Thyroid gland (tissue), 4 donors: ENCODE measurements at regions not wholly inside any gene's neighbourhood (a gene's known extent, or its start where the extent isn't known, plus 50 kb on each side); places are given as distances from the start of the nearest gene placed in this dataset.

ENCODE experiments used
- DNase-seq, 2 donors: peaks; one replicate each; pipeline ENCODE4 v3.0.0-alpha.2; 2019
- H3K27ac ChIP-seq, 3 donors: fragments of 200-600 bp; sonication (generic); 1 replicate in 2 of 3; 2 replicates in 1 of 3; pipeline ENCODE4 v1.5.1; 2016 to 2019; ENCODE audit warnings: mild to moderate bottlenecking in 1 of 3, moderate library complexity in 1 of 3
- H3K27me3 ChIP-seq: fragments of 200-600 bp; sonication (generic); one replicate; pipeline ENCODE4 v1.5.1; 2019
- H3K36me3 ChIP-seq, 2 donors: fragments of 200-600 bp; sonication (generic); one replicate each; pipeline ENCODE4 v1.5.1; 2016 to 2019
- H3K4me1 ChIP-seq, 2 donors: fragments of 200-600 bp; sonication (generic); one replicate each; pipeline ENCODE4 v1.5.1; 2017 to 2019
- H3K4me3 ChIP-seq, 3 donors: fragments of 200-600 bp; sonication (generic); replicated peaks in 1 of 3; 1 replicate in 2 of 3; 2 replicates in 1 of 3; pipeline ENCODE4 v1.5.1; 2016; ENCODE audit warnings: mild to moderate bottlenecking in 1 of 3
- H3K9me3 ChIP-seq: fragments of 200-600 bp; sonication (generic); one replicate; pipeline ENCODE4 v1.5.1; 2017
- CTCF ChIP-seq, 6 experiments: fragments of 200-600 bp in 3 of 6; fragments of 450-650 bp in 3 of 6; sonication (generic) in 3 of 6; IDR thresholded peaks; one replicate each; pipeline ENCODE4 v1.5.1; 2016 to 2019; ENCODE audit warnings: antibody characterized with exemption in 6 of 6, mild to moderate bottlenecking in 2 of 6, inconsistent platforms in 1 of 6, moderate library complexity in 1 of 6
- POLR2A ChIP-seq, 2 donors: fragments of 450-650 bp; IDR thresholded peaks; one replicate each; pipeline ENCODE4 v1.6.1; 2017; ENCODE audit warnings: antibody characterized with exemption in 2 of 2, mild to moderate bottlenecking in 2 of 2, moderate library complexity in 1 of 2
- WGBS, 2 donors: methylation state at CpG; one replicate each; pipeline ENCODE4 v1.1.5; 2017; 5-methylcytosine and 5-hydroxymethylcytosine counted together
- intact Hi-C: fragments of 100-400 bp; cut with DNase I; formaldehyde crosslinking; loops from one replicate; pipeline ENCODE4 v1.15.1; 2023

- DNase-seq = no peak
- Histone ChIP-seq H3K27me3 (no peaks in the 10 kb centered on the region), H3K27ac (no peak overlapping the region), H3K4me1 (no peaks in the 10 kb centered on the region), H3K4me3 (no peak overlapping the region), H3K36me3 (no peaks in the 10 kb centered on the region), H3K9me3 (no peaks in the 10 kb centered on the region)
- intact Hi-C loops = no loop called here
- no peak for TF ChIP-seq CTCF (IDR thresholded peaks at IDR 0.05)
- TF ChIP-seq POLR2A (IDR thresholded peaks at IDR 0.05) = no peak
- 90 to 94% methylated on average over 8 to 13 of the region's 14 CpGs for WGBS, 2 donors
Observed at GRCh38 chr7:155203882-155204691, 93.6 kb upstream of the INSIG1 start.

GRCh38 chr7:155204744-155205367 lies 92.8 kb upstream of the INSIG1 start:
- intact Hi-C loops = loop anchor here (5.0 kb wide), 1 partner anchor 92 kb away; the partner anchor contains the start of gene INSIG1
- Histone ChIP-seq H3K27me3 (no peaks in the 10 kb centered on the region), H3K27ac (peak overlapping the region in 1 of 3 donors; percentile 4), H3K36me3 (no peaks in the 10 kb centered on the region), H3K9me3 (no peaks in the 10 kb centered on the region), H3K4me1 (no peaks in the 10 kb centered on the region), H3K4me3 (no peak overlapping the region)
- TF ChIP-seq POLR2A (IDR thresholded peaks at IDR 0.05) (no peak), CTCF (IDR thresholded peaks at IDR 0.05) (no peak)
- WGBS, 2 donors = 61 to 62% methylated on average over 14 of the region's 14 CpGs
- no peak for DNase-seq

- WGBS, 2 donors = 56 to 59% methylated on average over 32 to 33 of the region's 33 CpGs
- DNase-seq = peak; percentile 53 to 55
- H3K9me3 ChIP-seq = no peaks in the 10 kb centered on the region
- H3K4me3 ChIP-seq = no peak overlapping the region
- no peaks in the 10 kb centered on the region for H3K4me1 ChIP-seq
- intact Hi-C loops = loop anchor here (5.0 kb wide), 1 partner anchor 92 kb away; the partner anchor contains the start of gene INSIG1
- no peaks in the 10 kb centered on the region for H3K36me3 ChIP-seq
- H3K27me3 ChIP-seq = no peaks in the 10 kb centered on the region
- no peak for TF ChIP-seq CTCF (IDR thresholded peaks at IDR 0.05)
- peak in 1 of 2 donors; percentile 37 for TF ChIP-seq POLR2A (IDR thresholded peaks at IDR 0.05)
- peak overlapping the region; percentile 71 to 73 (median 71) for H3K27ac ChIP-seq
Observed at GRCh38 chr7:155205368-155206317, 92.0 kb upstream of the INSIG1 start.

GRCh38 chr7:155206318-155207020 lies 91.2 kb upstream of the INSIG1 start:
- Histone ChIP-seq H3K9me3 (no peaks in the 10 kb centered on the region), H3K27ac (peak overlapping the region in 2 of 3 donors; percentile 71), H3K4me1 (no peaks in the 10 kb centered on the region), H3K27me3 (no peaks in the 10 kb centered on the region), H3K36me3 (no peaks in the 10 kb centered on the region), H3K4me3 (no peak overlapping the region)
- intact Hi-C loops = loop anchor here (5.0 kb wide), 1 partner anchor 91 kb away; the partner anchor contains the start of gene INSIG1
- peak; percentile 26 to 38 for DNase-seq
- TF ChIP-seq CTCF (IDR thresholded peaks at IDR 0.05) (no peak), POLR2A (IDR thresholded peaks at IDR 0.05) (no peak)
- WGBS, 2 donors = 46 to 55% methylated on average over 20 of the region's 20 CpGs
